ENCODE measurements at regions not wholly inside any gene's neighbourhood (a gene's known extent, or its start where the extent isn't known, plus 50 kb on each side); places are given as distances from the start of the nearest gene placed in this dataset.
"Not testable (repeated sequence)": the region's sequence is repeated elsewhere in the genome, so short reads cannot be mapped to it uniquely, and the experiment has no call there.

- TF ChIP-seq CTCF, EP300, POLR2AphosphoS5 (IDR thresholded peaks at IDR 0.05): not testable (repeated sequence)
Measured at GRCh38 chr21:7956998-7957712, 2564.2 kb upstream of the TPTE start.
